ENCODE measurements at regions not wholly inside any gene's neighbourhood (a gene's known extent, or its start where the extent isn't known, plus 50 kb on each side); places are given as distances from the start of the nearest gene placed in this dataset.

DNA sequence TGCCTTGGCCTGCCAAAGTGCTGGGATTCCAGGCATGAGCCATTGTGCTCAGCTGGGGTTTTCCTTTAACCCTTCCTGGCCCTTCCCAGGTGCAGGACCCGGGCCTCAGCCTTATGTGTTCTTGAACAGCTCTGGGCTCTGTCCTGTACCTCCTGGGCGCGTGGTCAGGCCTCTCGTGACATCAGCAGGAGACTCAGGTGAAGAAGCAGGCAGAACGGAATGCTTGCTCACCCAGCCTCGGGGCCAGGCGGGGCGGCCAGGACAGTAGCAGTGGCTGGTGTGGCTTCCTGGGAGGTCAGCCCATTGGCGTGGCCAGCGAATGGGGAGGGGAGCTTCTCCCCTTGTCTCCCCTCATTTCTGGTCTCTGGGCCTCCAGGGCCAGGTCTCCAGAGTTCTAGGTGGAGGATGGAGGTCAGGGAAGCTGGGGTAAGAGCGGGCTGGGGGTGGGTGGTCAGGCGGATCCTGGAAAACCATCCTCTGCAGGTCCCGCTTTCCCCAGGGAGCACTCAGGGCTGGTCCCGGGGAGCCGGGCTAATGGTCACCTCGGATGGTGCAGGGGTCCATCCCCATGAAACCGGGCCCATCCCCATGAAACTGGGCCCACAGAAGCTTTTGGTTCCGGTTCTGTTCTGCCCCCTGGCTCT, 281.5 kb downstream of the SEC14L1 start:
- no peaks in the 10 kb centered on the region for H3K27me3 ChIP-seq (ENCODE audit: control insufficient read depth, insufficient read depth, low read length, poor library complexity, severe bottlenecking)
- H3K27ac ChIP-seq (ENCODE audit: insufficient read depth, low read depth, low read length, poor library complexity, severe bottlenecking), result no peak overlapping the region
- H3K36me3 ChIP-seq (ENCODE audit: control insufficient read depth, insufficient read depth, low read length), result no peaks in the 10 kb centered on the region
- H3K4me3 ChIP-seq (ENCODE audit: insufficient read depth, low read depth, low read length), result no peak overlapping the region
- WGBS, 2 experiments, result 91 to 92% methylated on average over 18 of the region's 18 CpGs
- peaks cover 61% of the 10 kb centered on the region for H3K4me1 ChIP-seq (ENCODE audit: control insufficient read depth, insufficient read depth, low read length)
- no peaks in the 10 kb centered on the region for H3K9me3 ChIP-seq (ENCODE audit: control insufficient read depth, low read length)

DNA sequence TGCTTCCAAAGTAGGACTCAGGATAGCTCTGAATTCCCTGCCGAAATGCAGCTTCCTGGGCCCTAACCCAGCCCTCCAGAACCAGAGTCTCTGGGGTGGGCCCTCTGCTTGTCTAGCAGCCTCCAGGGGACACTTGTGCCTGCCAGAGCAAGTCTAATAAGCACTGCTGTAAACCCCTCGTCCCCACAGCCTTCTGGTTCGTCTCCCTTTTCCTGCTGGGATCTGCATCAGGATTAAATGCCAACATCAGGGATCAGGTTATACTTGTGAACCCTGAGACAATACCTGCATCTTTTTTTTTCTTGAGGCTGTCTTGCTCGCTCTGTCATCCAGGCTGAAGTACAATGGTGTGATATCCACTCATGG, 282.0 kb downstream of the SEC14L1 start:
- H3K27ac ChIP-seq (ENCODE audit: insufficient read depth, low read depth, low read length, poor library complexity, severe bottlenecking), result no peak overlapping the region
- H3K9me3 ChIP-seq (ENCODE audit: control insufficient read depth, low read length), result no peaks in the 10 kb centered on the region
- peaks cover 63% of the 10 kb centered on the region for H3K4me1 ChIP-seq (ENCODE audit: control insufficient read depth, insufficient read depth, low read length)

DNA sequence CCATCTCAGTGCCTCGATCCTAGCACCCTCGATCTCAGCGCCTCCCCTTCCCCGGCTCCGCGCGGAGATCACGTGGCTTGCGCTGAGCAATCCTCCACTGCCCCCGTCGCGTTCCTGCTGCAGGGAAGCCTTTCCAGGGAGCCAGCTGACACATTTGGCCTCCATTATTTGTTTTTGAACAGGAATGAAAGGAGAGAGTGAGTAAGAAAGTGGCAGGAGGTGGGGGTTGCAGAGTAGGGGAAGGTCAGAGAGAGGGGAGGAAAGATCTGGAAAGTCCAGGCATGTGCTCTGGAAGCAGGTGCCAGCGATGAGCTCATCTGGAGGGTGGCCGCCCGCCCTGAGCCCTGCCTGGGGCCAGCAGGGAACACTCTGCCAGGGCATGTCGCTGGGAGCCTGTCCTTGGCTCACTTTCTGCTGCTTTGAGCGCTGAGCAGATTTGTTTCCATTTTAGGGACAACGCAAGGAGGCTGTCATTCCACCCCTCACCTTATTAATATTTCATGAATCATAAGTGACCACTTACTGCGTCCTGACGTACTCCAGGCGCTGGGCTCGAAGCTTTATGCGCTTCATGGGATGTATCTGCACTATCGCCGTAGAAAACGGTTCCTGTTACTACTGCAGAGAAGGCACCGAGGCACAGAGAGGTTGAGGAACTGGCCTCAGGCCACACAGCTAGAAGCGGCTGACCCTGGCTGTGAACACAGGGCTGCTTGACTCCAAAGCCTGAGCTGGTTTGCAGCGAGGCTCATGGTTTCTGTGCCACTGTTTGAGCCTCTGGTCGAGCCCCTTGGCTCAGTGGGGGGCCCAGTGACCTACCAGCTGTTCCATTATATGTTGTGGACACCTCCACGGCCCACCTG, 283.1 kb downstream of the SEC14L1 start:
- H3K4me3 ChIP-seq (ENCODE audit: insufficient read depth, low read depth, low read length), result no peak overlapping the region
- H3K4me1 ChIP-seq (ENCODE audit: control insufficient read depth, insufficient read depth, low read length), result peaks cover 59% of the 10 kb centered on the region
- H3K27ac ChIP-seq (ENCODE audit: insufficient read depth, low read depth, low read length, poor library complexity, severe bottlenecking), result no peak overlapping the region
- no peaks in the 10 kb centered on the region for H3K36me3 ChIP-seq (ENCODE audit: control insufficient read depth, insufficient read depth, low read length)
- WGBS, 2 experiments, result 87 to 89% methylated on average over 31 of the region's 31 CpGs
- no peaks in the 10 kb centered on the region for H3K27me3 ChIP-seq (ENCODE audit: control insufficient read depth, insufficient read depth, low read length, poor library complexity, severe bottlenecking)
- H3K9me3 ChIP-seq (ENCODE audit: control insufficient read depth, low read length), result no peaks in the 10 kb centered on the region

More for the DNA sequence above, 282.0 kb downstream of the SEC14L1 start:
- WGBS, 2 experiments, result 86 to 93% methylated on average over 4 of the region's 4 CpGs
- Histone ChIP-seq H3K4me3 (ENCODE audit: insufficient read depth, low read depth, low read length) (no peak overlapping the region), H3K36me3 (ENCODE audit: control insufficient read depth, insufficient read depth, low read length) (no peaks in the 10 kb centered on the region), H3K27me3 (ENCODE audit: control insufficient read depth, insufficient read depth, low read length, poor library complexity, severe bottlenecking) (no peaks in the 10 kb centered on the region)

DNA sequence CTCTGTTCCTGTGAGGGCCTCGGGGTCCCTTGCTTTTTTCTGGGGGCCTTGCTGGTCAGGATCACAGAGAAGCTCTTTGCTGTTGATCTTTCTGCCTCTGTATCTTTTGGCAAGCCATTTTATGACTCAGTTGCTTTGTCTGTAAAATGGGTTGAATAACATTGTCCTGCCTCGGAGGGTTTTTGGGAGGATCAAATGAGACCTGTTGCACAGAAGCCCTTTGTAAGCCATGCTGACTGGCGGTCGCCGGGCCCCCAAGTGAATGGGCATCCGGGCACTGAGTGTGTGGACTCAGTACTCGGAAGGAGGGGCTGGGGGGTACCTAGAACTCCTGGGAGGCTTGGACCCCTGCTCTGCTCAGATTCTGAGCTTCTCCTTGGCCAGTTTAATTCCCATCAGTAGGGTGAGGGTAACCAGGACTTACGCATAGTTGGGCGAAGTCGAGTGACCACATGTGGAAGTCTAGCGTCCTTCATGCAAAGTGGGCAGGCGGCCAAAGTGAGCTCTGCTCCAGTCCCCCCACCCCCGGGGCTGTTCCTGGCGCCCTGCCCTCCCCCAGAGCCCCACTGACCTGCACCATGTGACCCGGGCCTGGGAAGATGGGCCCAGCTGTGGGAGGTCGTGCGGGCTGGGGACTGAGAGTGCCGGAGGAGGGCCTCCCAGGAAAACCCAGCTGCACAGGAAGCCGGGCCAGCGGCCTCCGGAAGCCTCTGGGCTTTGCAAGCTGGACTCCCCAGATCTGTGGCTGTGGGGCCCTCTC, 284.0 kb downstream of the SEC14L1 start:
- no peak overlapping the region for H3K27ac ChIP-seq (ENCODE audit: insufficient read depth, low read depth, low read length, poor library complexity, severe bottlenecking)
- WGBS, 2 experiments, result 73 to 74% methylated on average over 21 of the region's 21 CpGs
- H3K36me3 ChIP-seq (ENCODE audit: control insufficient read depth, insufficient read depth, low read length), result no peaks in the 10 kb centered on the region
- H3K9me3 ChIP-seq (ENCODE audit: control insufficient read depth, low read length), result no peaks in the 10 kb centered on the region
- peaks cover 55% of the 10 kb centered on the region for H3K4me1 ChIP-seq (ENCODE audit: control insufficient read depth, insufficient read depth, low read length)
- no peaks in the 10 kb centered on the region for H3K27me3 ChIP-seq (ENCODE audit: control insufficient read depth, insufficient read depth, low read length, poor library complexity, severe bottlenecking)
- no peak overlapping the region for H3K4me3 ChIP-seq (ENCODE audit: insufficient read depth, low read depth, low read length)

DNA sequence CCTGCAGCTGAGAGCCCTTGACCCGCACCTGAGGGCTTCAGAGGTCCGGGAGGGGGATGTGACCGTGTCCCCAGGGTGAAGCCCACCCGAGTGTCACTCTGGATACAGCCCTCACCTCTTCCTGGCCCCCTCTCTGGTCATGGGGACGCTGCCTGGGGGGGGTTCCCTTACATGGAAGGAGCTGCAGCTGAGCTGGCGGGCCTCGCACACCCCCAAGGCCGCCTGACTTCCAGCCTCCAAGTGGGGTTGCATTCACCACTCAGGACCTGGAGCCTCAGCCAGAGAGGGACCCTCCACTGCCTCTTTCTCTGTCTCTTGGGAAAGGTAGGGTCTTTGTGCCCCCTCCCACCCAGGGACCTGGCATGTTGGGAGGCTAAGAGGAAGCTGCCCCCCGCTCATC, 284.6 kb downstream of the SEC14L1 start:
- WGBS, 2 experiments, result 89% methylated on average over 9 of the region's 9 CpGs
- Histone ChIP-seq H3K4me1 (ENCODE audit: control insufficient read depth, insufficient read depth, low read length) (peaks cover 53% of the 10 kb centered on the region), H3K27me3 (ENCODE audit: control insufficient read depth, insufficient read depth, low read length, poor library complexity, severe bottlenecking) (no peaks in the 10 kb centered on the region), H3K4me3 (ENCODE audit: insufficient read depth, low read depth, low read length) (no peak overlapping the region), H3K36me3 (ENCODE audit: control insufficient read depth, insufficient read depth, low read length) (no peaks in the 10 kb centered on the region), H3K27ac (ENCODE audit: insufficient read depth, low read depth, low read length, poor library complexity, severe bottlenecking) (no peak overlapping the region), H3K9me3 (ENCODE audit: control insufficient read depth, low read length) (no peaks in the 10 kb centered on the region)

DNA sequence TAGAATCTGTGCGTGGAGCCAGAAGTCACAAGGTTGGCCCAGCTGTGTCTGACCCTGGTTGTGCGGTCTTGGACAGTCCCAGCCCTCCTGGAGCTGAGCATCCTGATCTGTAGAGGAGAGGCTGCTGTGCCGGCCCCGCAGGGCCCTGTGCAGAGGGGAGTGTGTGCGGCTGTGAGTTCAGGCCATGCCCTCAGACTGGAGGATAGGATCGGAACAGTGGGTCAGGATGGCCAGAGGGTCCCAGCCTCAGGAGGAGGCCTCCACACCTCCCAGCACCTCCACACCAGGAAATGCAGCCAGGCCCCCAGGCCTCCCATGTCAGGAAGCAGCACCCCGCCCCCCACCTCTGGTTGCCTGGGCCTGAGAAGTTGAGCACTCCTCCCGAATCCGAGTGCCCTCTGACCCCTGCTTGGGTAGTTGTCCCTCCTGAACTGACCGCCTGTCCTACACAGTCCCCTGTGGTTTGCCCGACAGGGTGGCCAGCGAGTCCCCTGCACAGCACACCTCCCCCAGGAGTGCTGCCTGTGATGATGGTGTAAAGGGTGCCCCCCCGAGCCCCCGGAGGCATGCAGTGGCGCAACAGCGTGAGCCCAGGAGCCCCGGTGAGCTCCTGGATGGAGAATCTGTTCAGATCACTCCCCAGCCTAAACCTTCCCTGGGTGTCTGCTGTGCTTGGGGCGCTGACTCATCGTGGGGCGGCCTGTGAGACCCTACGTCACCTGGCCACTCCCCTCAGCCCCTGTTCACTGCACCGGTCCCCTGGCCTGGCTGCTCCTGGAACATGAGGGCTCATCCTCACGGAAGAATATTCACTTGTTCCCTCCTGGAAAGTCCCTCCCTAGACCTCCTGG, 285.2 kb downstream of the SEC14L1 start:
- 81 to 86% methylated on average over 23 of the region's 23 CpGs for WGBS, 2 experiments
- peak overlapping the region; percentile 36 for H3K27ac ChIP-seq (ENCODE audit: insufficient read depth, low read depth, low read length, poor library complexity, severe bottlenecking)
- H3K9me3 ChIP-seq (ENCODE audit: control insufficient read depth, low read length), result no peaks in the 10 kb centered on the region
- peaks cover 50% of the 10 kb centered on the region for H3K4me1 ChIP-seq (ENCODE audit: control insufficient read depth, insufficient read depth, low read length)
- no peaks in the 10 kb centered on the region for H3K27me3 ChIP-seq (ENCODE audit: control insufficient read depth, insufficient read depth, low read length, poor library complexity, severe bottlenecking)
- H3K4me3 ChIP-seq (ENCODE audit: insufficient read depth, low read depth, low read length), result no peak overlapping the region
- no peaks in the 10 kb centered on the region for H3K36me3 ChIP-seq (ENCODE audit: control insufficient read depth, insufficient read depth, low read length)

DNA sequence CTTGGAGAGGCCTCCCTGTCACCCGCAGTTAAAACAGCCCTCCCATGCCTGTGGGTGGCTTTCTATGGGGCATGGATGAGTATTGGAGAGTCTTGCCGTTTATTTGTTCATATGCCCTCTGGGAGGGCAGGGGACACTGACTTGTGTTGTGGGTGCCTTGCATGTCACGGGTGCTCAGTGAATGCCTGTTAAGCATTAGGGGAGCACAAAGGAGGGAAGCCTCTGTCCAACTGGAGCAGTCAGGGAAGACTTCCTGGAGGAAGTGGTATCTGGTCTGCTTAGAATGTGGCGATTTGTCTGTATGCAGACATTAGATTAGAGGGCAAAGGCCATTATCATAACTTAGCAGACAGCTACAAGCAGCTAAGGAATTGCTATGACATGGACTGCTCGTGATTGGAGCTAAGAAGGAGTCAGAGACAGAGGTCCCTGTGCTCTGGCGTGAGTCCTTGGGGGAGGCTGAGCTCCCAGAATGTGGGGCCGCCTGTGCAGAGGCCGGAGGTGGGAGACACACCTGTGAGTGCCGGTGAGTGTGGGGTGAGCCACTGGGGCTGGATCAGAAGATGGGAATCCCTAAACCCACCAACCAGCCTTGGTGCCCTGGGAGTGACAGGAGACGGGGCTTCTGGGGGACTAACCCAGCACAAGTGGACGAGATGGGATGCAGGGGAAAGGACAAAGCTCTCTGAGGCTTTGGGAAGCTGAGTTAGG, 286.1 kb downstream of the SEC14L1 start:
- 91 to 92% methylated on average over 11 of the region's 11 CpGs for WGBS, 2 experiments

DNA sequence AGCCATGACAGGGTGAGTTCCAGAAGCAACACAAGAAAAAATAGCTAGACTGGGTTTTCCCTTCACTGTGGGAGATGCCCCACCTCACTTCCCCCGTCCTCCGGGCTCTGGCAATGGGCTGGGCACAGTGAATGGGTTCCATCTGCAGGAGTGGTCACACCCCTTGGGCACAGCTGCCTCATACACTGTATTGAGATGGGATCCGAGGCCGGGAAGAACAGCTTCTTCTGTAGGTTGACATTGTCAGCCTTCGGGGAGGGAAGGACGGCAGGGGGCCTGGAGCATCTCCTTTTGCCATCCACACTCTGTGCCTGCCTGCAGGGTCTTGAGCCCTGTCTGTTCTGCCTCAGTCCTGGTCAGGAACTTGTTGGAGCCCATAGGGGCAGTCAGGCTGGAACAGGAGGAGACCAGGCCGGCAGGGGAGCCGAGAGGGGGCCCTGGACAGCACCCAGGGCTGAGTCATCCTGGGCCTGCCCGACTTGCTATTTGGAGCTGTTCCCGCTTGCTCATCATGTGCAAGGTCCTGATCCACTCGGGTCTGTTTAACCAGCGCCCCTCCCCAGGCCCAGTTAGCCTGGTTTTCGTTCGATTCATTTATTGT, 286.7 kb downstream of the SEC14L1 start:
- WGBS, 2 experiments, result 82 to 86% methylated on average over 14 of the region's 14 CpGs
- peaks cover 49% of the 10 kb centered on the region for H3K4me1 ChIP-seq (ENCODE audit: control insufficient read depth, insufficient read depth, low read length)
- no peak overlapping the region for H3K4me3 ChIP-seq (ENCODE audit: insufficient read depth, low read depth, low read length)
- H3K27ac ChIP-seq (ENCODE audit: insufficient read depth, low read depth, low read length, poor library complexity, severe bottlenecking), result no peak overlapping the region
- no peaks in the 10 kb centered on the region for H3K9me3 ChIP-seq (ENCODE audit: control insufficient read depth, low read length)
- H3K27me3 ChIP-seq (ENCODE audit: control insufficient read depth, insufficient read depth, low read length, poor library complexity, severe bottlenecking), result no peaks in the 10 kb centered on the region
- H3K36me3 ChIP-seq (ENCODE audit: control insufficient read depth, insufficient read depth, low read length), result no peaks in the 10 kb centered on the region

More for the DNA sequence above, 286.1 kb downstream of the SEC14L1 start:
- H3K9me3 ChIP-seq (ENCODE audit: control insufficient read depth, low read length), result no peaks in the 10 kb centered on the region
- no peaks in the 10 kb centered on the region for H3K27me3 ChIP-seq (ENCODE audit: control insufficient read depth, insufficient read depth, low read length, poor library complexity, severe bottlenecking)
- H3K36me3 ChIP-seq (ENCODE audit: control insufficient read depth, insufficient read depth, low read length), result no peaks in the 10 kb centered on the region
- H3K4me1 ChIP-seq (ENCODE audit: control insufficient read depth, insufficient read depth, low read length), result peaks cover 43% of the 10 kb centered on the region
- H3K27ac ChIP-seq (ENCODE audit: insufficient read depth, low read depth, low read length, poor library complexity, severe bottlenecking), result peak overlapping the region; percentile 36
- no peak overlapping the region for H3K4me3 ChIP-seq (ENCODE audit: insufficient read depth, low read depth, low read length)

All from ectodermal cell (in vitro differentiated cells).